Gastrocnemius medialis (tissue), 4 donors: ENCODE measurements at regions not wholly inside any gene's neighbourhood (a gene's known extent, or its start where the extent isn't known, plus 50 kb on each side); places are given as distances from the start of the nearest gene placed in this dataset.

Experiments used
- POLR2A ChIP-seq, 2 donors: fragments of 450-650 bp; IDR thresholded peaks; one replicate each; pipeline ENCODE4 v1.6.1; 2017; ENCODE audit warnings: antibody characterized with exemption in 2 of 2, mild to moderate bottlenecking in 2 of 2, moderate library complexity in 2 of 2
- TF ChIP-seq, protein P1 (sequence below), 5 experiments: fragments of 450-650 bp in 3 of 5; fragments of 200-600 bp in 2 of 5; sonication (generic) in 2 of 5; IDR thresholded peaks in 4 of 5; conservative IDR thresholded peaks in 1 of 5; 1 replicate in 4 of 5; 2 replicates in 1 of 5; pipeline ENCODE4 v1.5.1; 2016 to 2019; ENCODE audit warnings: antibody characterized with exemption in 5 of 5, mild to moderate bottlenecking in 3 of 5, moderate library complexity in 3 of 5

DNA sequence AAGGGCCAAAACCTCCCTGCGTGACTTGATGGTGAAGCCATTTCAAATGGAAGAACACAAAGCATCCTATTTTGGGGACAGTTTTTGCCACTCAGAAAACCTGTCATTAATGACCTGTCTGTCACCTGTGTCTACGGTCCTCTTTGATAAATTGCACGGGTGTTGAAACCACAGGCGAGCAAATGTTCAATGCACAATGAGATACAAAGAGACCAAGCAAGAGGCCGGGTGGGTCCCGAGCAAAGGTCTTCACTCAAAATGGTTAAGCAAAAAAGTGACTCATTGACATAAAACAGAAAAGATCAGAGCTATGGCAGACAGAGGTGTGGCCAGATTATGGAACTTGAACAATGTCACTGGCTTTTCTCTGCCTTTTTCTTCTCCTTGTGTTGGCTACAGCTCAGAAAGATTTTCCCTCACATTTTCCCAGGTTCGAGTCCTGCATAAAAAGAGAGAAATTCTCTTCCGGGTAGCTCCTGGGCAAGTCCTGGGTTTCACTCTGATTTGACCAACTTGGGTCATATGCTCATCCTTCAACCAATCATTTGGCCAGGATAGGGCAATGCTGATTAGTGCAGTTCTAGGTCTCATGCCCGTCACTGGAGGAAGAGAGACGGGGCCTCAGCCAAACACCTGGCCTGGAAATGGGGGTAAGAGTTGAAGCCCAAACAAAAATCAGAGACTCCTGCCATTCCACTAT is 92.2 kb downstream of the CMC2 start:
- TF ChIP-seq, protein P1, sequence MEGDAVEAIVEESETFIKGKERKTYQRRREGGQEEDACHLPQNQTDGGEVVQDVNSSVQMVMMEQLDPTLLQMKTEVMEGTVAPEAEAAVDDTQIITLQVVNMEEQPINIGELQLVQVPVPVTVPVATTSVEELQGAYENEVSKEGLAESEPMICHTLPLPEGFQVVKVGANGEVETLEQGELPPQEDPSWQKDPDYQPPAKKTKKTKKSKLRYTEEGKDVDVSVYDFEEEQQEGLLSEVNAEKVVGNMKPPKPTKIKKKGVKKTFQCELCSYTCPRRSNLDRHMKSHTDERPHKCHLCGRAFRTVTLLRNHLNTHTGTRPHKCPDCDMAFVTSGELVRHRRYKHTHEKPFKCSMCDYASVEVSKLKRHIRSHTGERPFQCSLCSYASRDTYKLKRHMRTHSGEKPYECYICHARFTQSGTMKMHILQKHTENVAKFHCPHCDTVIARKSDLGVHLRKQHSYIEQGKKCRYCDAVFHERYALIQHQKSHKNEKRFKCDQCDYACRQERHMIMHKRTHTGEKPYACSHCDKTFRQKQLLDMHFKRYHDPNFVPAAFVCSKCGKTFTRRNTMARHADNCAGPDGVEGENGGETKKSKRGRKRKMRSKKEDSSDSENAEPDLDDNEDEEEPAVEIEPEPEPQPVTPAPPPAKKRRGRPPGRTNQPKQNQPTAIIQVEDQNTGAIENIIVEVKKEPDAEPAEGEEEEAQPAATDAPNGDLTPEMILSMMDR (IDR thresholded peaks at IDR 0.05 in 4 of 5, conservative IDR thresholded peaks at IDR 0.05 in 1 of 5) = no peak
- TF ChIP-seq POLR2A (IDR thresholded peaks at IDR 0.05) = no peak
